HEK293 (cell line): ENCODE measurements at regions not wholly inside any gene's neighbourhood (a gene's known extent, or its start where the extent isn't known, plus 50 kb on each side); places are given as distances from the start of the nearest gene placed in this dataset.

Source experiments
- GLI4 ChIP-seq: fragments of 450-650 bp; formaldehyde crosslinking; IDR thresholded peaks from 2 replicates; pipeline ENCODE4 v1.5.1; 2016; ENCODE audit warnings: missing biosample characterization, missing genetic modification characterization
- WT1 ChIP-seq: fragments of 450-650 bp; formaldehyde crosslinking; IDR thresholded peaks from 2 replicates; pipeline ENCODE4 v1.5.1; 2016; ENCODE audit warnings: missing biosample characterization, missing genetic modification characterization
- ZNF16 ChIP-seq: fragments of 450-650 bp; formaldehyde crosslinking; IDR thresholded peaks from 2 replicates; pipeline ENCODE4 v1.5.1; 2016; ENCODE audit warnings: low read depth, missing biosample characterization, missing genetic modification characterization
- ZNF221 ChIP-seq: fragments of 450-650 bp; formaldehyde crosslinking; IDR thresholded peaks from 2 replicates; pipeline ENCODE4 v1.5.1; 2017; ENCODE audit warnings: missing biosample characterization, missing genetic modification characterization, borderline replicate concordance
- ZNF266 ChIP-seq: fragments of 450-650 bp; formaldehyde crosslinking; IDR thresholded peaks from 2 replicates; pipeline ENCODE4 v1.5.1; 2016; ENCODE audit warnings: missing biosample characterization, missing genetic modification characterization, low read depth
- ZNF561 ChIP-seq: fragments of 450-650 bp; IDR thresholded peaks from 2 replicates; pipeline ENCODE4 v1.5.1; 2018; ENCODE audit warnings: missing biosample characterization, missing genetic modification characterization, borderline replicate concordance
- TF ChIP-seq, protein P1 (sequence below): fragments of 450-650 bp; formaldehyde crosslinking; IDR thresholded peaks from 2 replicates; pipeline ENCODE4 v1.5.1; 2016; ENCODE audit warnings: missing biosample characterization, missing genetic modification characterization

DNA sequence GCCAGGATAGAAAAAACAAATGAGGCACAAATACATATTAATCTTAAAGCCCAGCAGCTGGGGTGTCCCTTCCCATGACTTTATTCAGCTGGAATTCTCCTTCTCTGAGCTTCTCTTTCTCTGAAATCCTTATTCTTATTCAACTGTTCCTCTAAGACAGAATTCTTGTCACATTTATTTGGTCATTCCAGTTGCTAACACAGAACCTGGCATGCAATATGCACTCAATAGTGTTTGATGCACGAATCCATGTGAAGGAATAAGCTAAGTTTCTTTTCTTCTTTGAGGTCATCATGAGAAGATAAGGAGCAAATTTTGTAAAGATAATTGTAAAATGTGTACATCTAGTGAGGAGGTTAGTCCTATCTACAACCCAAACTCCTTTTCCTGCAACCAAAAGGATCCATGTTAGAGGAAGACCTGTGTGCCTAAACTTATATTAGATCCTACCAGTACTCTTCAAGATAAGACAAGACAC lies 154.2 kb upstream of the KCNMB2 start:
- TF ChIP-seq ZNF561 (tag by site-specific recombination) (no peak), GLI4 (tag by site-specific recombination) (no peak), ZNF16 (tag by site-specific recombination) (no peak), ZNF221 (tag by site-specific recombination) (no peak), ZNF266 (tag by site-specific recombination) (no peak), WT1 (no peak)
- TF ChIP-seq, protein P1, sequence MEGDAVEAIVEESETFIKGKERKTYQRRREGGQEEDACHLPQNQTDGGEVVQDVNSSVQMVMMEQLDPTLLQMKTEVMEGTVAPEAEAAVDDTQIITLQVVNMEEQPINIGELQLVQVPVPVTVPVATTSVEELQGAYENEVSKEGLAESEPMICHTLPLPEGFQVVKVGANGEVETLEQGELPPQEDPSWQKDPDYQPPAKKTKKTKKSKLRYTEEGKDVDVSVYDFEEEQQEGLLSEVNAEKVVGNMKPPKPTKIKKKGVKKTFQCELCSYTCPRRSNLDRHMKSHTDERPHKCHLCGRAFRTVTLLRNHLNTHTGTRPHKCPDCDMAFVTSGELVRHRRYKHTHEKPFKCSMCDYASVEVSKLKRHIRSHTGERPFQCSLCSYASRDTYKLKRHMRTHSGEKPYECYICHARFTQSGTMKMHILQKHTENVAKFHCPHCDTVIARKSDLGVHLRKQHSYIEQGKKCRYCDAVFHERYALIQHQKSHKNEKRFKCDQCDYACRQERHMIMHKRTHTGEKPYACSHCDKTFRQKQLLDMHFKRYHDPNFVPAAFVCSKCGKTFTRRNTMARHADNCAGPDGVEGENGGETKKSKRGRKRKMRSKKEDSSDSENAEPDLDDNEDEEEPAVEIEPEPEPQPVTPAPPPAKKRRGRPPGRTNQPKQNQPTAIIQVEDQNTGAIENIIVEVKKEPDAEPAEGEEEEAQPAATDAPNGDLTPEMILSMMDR (tag by site-specific recombination) = no peak
